GM19452 (cell line): ENCODE measurements at regions not wholly inside any gene's neighbourhood (a gene's known extent, or its start where the extent isn't known, plus 50 kb on each side); places are given as distances from the start of the nearest gene placed in this dataset.
A peak's percentile ranks its signal among the peaks of the same experiment; 100 is the strongest.
"Not testable (repeated sequence)": the region's sequence is repeated elsewhere in the genome, so short reads cannot be mapped to it uniquely, and the experiment has no call there.

Experiments
- ATAC-seq: cut with Tn5 transposase; IDR thresholded peaks from one replicate; pipeline ENCODE4 v1.9.1; 2021; ENCODE audit not compliant: unreplicated experiment

DNA sequence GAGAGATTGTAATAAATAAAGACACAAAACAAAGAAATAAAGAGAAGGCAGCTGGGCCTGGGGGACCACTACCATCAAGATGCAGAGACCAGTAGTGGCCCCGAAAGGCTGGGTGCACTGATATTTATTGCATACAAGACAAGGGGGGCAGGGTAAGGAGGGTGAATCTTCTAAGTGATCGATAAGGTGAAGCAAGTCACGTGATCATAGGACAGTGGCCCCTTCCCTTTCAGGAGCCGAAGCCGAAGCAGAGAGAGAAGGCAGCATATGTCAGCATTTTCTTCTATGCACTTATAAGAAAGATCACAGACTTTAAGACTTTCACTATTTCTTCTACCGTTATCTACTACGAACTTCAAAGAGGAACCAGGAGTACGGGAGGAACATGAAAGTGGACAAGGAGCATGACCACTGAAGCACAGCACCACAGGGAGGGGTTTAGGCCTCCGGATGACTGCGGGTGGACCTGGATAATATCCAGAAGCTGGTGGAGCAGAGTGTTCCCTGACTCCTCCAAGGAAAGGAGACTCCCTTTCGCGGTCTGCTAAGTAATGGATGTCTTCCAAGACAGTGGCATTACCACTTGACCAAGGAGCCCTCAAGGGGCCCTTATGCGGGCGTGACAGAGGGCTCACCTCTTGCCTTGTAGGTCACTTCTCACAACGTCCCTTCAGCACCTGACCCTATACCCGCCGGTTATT, 126.4 kb downstream of the RBM46 start:
- not testable (repeated sequence) for ATAC-seq

DNA sequence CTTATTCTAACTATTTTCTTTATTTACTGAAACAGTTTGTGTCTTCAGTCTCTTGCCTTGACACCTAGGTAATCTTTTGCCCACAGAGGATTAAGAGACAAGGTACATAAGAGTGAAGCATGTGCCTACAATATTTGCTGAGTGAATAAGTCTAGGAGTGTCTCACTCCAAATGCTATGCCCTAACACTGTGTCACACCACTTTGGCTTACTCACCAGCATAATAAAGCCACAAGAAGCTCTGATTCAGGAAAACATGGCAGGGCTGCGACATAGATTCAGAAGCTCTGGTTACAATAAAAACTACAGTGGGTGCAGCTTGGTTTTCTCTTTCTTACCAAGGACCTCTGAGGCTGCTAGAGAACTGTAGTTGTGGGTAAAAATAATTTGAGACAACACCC, 127.1 kb downstream of the RBM46 start:
- no peak for ATAC-seq

GRCh38 chr4:154911097-154911496, 130.0 kb downstream of the RBM46 start:
- no peak for ATAC-seq

DNA sequence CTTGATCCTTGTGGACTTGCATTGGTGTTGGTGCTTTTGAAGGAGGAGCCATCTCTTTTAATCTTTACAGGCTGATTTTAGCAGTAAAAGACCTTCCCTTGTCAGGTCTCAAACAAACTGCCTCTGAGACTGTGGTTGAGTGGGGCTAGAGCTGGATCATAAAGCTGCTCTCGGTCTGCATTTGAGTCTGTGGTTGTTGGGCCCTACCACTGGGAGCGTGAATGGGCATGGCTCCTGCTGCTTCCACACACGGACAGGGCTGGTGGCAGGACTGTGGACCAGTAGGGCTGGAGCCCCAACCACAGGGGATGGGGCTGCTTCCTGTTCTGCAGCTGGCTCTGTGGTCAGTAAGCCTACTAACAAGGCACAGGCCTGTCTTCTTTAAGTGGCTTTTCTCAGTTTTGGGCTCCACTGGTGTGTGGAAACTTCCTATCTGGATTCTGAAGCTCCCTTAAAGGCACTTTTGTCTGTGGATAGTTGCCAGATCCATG, 130.6 kb downstream of the RBM46 start:
- no peak for ATAC-seq

DNA sequence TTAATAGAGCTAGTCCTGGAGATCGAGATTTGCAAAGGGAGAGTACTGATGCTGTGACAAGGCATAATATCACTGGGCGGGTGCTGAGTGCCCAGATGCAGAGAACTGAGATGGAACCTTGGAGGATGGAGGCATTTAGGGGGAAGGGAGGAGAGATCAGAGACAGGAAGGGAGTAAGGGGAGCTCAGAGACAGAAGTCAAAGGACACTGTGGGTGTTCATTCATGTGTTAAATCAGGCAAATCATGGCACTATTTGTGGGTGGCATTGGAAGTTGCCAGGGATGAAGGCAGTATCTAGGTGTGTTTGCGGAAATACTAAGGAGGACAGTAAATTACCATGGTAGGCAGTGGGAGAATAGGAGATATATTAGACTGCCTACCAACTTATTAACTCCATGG, 135.0 kb downstream of the RBM46 start:
- no peak for ATAC-seq

DNA sequence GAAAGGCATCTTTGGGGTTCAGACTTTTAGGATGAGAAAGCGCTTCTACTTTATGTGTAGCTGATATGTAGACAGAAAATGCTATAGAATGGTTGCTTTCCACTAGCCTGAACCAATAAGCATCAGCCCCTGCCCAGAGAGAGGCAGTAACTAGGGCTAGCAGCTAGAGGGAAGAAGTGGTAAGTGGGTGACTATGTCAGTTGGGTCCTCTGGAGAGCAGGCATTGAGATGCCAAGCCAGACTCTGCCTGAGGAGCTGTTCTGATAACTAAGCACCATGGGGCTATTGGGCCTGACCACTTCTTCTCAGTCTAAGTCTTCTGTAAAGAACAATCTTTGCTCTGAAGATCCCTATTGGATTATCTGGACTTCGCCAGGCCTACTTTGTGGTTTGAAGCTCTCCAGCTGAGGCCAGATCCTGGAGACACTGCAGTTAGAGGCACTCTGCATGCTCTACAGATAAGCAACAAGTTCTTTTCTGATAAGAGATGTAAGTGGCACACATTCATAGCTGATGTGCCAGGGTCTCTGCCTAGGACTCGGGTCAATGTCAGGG, 146.1 kb downstream of the RBM46 start:
- ATAC-seq: no peak

GRCh38 chr4:154928640-154929257, 147.7 kb downstream of the RBM46 start:
- ATAC-seq: no peak

DNA sequence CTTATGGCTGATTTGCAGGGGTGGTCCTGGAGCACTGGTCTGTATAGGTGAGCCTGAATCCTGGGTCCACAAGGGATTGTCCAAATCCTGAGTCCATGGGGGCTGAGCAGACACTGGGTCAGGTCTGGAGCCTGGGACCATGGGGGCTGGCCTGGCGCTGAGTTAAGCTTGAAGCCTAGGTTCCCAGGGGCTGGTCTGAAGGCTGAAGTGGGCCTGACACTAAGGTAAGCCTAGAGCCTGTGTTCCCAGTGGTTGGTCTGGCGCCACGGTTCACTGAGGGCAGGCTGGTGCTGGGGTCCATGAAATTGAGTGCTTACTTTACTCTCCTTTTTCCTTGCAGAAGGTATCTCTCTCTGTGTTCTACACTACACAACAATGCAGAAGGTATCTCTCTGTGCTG, 155.8 kb downstream of the RBM46 start:
- ATAC-seq: no peak

DNA sequence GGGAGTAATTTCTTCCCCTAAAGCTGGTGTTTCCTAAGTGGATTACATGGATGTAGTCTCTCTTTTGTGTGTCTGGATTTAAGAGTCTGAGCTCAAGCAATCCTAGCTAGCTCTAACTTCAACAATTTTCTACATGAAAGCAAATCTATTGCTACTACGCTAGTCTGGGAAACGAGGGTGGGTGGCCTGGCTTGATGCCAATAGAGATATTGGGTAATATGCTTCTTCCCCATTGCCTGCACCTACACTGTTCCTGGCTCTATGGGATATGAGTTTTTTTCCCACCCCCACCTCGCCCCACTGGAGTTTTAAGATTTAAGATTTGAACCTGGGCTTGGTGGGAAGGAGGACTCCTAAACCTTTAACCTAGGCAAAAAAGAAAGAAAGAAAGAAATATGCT, 158.8 kb downstream of the RBM46 start:
- ATAC-seq: no peak

DNA sequence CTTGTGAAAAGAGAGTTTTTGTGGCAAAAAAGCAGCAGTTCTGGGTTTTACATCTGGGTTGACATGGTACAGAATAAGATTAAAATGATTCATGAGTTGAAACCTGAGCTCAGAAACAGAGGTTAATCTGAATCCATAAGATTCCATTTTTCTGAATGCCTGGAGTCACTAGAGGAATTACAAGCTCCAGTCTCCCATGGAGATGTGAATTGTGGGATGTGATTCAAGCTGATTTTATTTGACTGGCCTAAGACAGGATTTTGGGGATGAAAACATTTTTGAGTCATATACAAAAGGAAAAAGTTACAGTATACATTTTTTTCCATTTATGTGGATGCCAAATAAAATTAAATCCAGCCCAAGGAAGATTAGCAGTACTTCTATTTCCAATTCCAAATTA, 161.1 kb downstream of the RBM46 start:
- ATAC-seq: no peak

GRCh38 chr4:154944996-154945395, 163.9 kb downstream of the RBM46 start:
- ATAC-seq: no peak

DNA sequence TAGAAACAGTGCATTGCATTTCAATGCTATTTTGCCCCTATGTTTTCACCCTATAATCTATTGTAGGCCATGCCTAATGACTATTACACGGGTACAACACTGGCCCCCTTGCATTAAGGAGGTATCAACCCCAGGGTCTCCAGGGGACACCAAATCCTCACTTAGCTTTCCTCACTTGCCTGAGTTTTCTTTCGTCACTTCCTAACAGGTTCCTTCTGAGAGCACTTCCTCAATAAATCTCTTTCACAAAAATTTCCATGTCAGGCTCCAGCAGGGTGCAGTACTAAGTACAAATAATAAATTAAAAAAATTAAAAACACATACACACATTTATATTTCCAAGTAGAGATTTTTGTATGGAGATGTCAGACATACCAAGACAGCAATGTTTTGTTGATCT, 165.0 kb downstream of the RBM46 start:
- no peak for ATAC-seq

DNA sequence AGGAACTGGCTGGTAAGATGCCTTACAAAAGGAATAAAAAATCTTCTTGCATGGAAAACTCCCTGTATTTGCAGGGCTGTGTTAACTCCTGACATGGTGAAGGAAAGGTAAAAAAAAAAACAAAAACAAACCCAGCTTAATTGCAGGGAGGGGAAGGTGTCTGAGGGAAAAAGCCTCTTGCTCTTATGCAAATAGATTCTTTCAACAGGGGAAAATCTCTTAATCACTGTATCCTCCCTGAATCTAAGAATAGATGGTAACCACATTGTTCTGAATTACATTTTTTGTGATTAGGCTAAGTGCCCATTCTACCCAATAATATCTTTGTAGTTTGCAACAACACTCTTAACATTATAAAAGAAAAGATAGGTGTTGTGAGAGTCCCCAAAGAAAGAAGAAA, 172.6 kb downstream of the RBM46 start:
- ATAC-seq: no peak

DNA sequence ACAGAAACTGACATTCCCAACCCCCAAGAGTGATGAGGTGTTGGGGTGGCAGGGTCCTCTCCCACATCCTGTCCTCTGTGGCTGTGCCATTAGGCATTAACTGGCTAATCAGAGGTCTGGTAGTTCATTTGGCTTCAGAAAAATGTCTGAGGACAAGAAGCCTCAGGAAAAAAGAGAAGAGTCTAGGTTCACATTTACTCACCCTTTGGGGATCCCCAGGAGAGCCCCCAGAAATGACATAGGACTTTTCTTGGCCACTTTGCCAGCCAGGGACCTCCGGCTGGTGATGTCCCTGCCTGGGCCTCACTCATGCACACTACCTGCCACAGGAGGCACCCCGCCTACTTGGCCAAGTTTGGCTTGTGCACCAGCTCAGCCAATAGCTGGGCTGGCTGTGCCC, 173.0 kb downstream of the RBM46 start:
- ATAC-seq: no peak

DNA sequence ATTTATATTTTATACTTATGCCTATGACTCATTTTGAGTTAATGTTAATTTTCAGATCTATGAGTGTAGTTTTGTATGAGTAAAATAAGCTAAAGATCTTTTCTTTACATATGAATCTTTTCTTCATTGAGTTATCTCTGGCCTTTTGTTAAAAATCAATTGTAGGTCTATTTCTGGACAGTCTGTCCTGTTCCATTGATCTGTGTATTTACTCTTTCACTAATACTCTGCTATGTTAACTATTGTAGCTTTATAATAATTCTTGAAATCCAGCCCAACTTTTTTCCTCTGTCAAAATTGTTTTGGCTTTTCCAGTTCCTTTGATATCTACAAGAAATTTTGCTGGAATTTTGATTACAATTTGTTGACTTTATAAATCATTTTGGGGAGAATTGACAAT, 177.0 kb downstream of the RBM46 start:
- no peak for ATAC-seq

DNA sequence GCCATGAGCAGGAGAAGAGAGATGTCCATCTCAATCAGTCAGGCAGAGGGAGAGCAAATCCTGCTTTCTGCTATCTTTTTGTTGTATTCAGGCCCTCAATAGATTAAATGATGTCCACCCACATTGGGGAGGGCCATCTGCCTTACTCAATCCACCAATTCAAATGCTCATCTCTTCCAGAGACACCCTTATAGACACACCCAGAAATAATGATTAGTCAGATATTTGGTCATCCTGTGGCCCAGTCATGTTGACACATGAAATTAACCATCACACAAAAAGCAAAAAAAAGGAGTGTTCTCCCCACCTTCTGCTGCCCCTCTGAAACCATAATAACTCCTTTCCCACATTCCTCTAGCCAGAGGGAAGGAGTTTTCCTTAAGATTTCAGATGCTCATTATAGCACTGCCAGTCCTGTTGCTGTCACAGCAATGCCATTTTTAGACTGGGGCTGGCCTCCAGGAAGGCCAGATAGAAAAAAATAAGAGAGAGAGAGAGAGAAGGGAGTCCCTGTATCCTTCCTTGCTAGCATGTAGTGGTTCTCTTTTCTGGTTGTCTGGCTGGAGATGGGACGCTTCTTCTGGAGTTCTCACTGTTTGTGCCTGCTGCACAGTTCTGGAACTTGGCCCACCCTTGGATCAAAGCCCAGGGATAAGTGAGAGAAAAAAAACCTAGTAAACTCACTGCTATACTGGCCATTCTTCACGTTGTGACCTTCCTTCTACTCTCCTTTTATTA, 177.7 kb downstream of the RBM46 start:
- ATAC-seq: no peak

DNA sequence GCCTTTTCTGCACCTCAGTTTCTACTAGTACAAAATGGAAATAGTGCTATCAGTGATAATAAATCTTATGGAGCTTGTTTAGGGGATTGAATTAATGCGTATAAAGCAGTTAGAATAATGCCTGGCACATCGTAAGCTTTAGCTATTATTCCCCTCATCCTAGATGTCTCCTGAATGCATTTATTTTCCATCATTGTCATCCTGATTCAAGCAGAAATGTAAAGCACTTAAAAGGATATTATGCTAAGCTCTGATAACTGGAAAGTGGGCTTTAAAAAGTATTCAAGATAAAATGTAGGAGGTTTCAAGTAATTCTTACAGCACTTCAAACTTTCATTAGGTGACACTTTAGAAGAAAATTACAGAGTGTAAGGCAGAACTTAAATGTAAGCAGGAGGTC, 178.7 kb downstream of the RBM46 start:
- ATAC-seq: no peak

GRCh38 chr4:154960476-154960875, 179.4 kb downstream of the RBM46 start:
- ATAC-seq: no peak

- peak; percentile 81 for ATAC-seq
Measured at GRCh38 chr4:154961263-154961662, 180.2 kb downstream of the RBM46 start.

DNA sequence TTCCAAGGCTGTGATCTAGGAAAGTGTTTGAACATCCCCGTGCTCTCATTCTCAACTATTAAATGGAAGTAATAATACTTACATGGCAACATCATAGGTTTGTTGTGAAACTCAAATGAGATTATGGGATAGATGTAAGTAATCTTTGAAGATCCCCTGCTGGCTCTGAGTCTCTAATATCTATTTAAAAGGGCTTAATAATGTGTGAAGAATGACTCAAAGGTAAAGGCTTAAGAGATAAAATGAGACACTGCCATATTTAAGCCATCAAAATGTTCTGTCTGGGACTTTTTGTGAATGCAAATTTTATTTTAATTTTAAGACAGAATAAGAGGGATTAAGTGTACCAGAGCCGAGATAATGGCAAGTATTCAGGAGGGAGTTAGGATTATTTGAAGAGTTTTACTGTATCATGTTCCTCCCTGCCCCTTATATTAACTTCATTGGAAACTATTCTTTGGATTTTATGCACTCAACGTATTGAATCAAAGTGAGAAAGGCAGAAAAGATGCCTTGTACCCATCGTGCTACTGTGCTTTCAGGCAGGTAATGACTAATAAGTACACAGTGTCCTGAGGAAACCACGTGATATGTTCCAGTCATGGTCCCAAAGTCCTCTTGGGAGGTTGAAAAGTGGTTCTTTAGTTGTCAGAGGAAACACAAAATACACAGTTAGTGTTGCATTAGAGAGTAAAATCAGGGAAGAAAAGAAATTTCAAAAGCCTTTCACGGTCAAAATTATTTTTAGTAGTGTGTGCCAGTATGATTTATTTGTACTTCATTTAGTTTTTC, 192.4 kb downstream of the RBM46 start:
- ATAC-seq: no peak

DNA sequence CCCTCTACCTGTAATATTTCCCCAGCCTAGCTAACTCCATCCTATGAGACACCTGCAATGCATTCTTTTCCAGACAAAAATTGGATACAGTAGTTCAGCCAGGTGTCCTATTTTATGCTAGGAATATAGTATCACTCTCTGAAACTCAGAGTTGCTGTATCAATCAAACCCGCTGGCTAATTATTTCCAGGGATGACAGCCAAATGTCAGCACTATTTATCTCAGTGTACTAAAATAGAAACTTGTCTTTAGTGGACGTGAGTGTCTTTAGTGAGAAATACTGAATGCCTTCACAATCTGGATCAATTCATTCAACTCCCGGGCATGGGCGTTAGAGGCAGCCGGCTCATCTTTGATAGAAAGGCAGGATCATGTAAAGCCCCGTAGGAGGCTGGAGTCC, 196.2 kb downstream of the RBM46 start:
- no peak for ATAC-seq
